HG03354 (cell line): ENCODE measurements at regions not wholly inside any gene's neighbourhood (a gene's known extent, or its start where the extent isn't known, plus 50 kb on each side); places are given as distances from the start of the nearest gene placed in this dataset.
"Not testable (repeated sequence)": the region's sequence is repeated elsewhere in the genome, so short reads cannot be mapped to it uniquely, and the experiment has no call there.

ENCODE experiments used
- ATAC-seq: cut with Tn5 transposase; IDR thresholded peaks from one replicate; pipeline ENCODE4 v1.9.1; 2021; ENCODE audit warnings: mild to moderate bottlenecking; ENCODE audit not compliant: unreplicated experiment, poor library complexity, severe bottlenecking

GRCh38 chr5:156037151-156037909, 289.6 kb upstream of the SGCD start:
- ATAC-seq = no peak

- ATAC-seq = no peak
These were observed 284.2 kb upstream of the SGCD start for GRCh38 chr5:156042726-156043125.

- no peak for ATAC-seq
These were observed 283.6 kb upstream of the SGCD start for GRCh38 chr5:156043351-156043750.

- ATAC-seq = no peak
These were observed 275.0 kb upstream of the SGCD start for GRCh38 chr5:156051972-156052371.

GRCh38 chr5:156052656-156053055, 274.3 kb upstream of the SGCD start:
- no peak for ATAC-seq

- no peak for ATAC-seq
These were observed 273.9 kb upstream of the SGCD start for GRCh38 chr5:156053056-156053455.

GRCh38 chr5:156076912-156077311, 250.1 kb upstream of the SGCD start:
- no peak for ATAC-seq

GRCh38 chr5:156087577-156088110, 239.3 kb upstream of the SGCD start:
- no peak for ATAC-seq

- ATAC-seq = not testable (repeated sequence)
These were observed 236.7 kb upstream of the SGCD start for GRCh38 chr5:156089955-156090940.

GRCh38 chr5:156093024-156093423, 233.9 kb upstream of the SGCD start:
- no peak for ATAC-seq

- ATAC-seq = no peak
These were observed 233.0 kb upstream of the SGCD start for GRCh38 chr5:156094001-156094400.

GRCh38 chr5:156095709-156096241, 231.2 kb upstream of the SGCD start:
- ATAC-seq = no peak

GRCh38 chr5:156096259-156096658, 230.7 kb upstream of the SGCD start:
- no peak for ATAC-seq

- ATAC-seq = no peak
These were observed 223.6 kb upstream of the SGCD start for GRCh38 chr5:156103155-156103885.

GRCh38 chr5:156109317-156110023, 217.5 kb upstream of the SGCD start:
- ATAC-seq = no peak

GRCh38 chr5:156119692-156120091, 207.3 kb upstream of the SGCD start:
- ATAC-seq = no peak

GRCh38 chr5:156120777-156121176, 206.2 kb upstream of the SGCD start:
- ATAC-seq = no peak

- no peak for ATAC-seq
These were observed 205.7 kb upstream of the SGCD start for GRCh38 chr5:156121234-156121633.

GRCh38 chr5:156121882-156122281, 205.1 kb upstream of the SGCD start:
- no peak for ATAC-seq
